Neural progenitor cell (in vitro differentiated cells): ENCODE measurements at regions not wholly inside any gene's neighbourhood (a gene's known extent, or its start where the extent isn't known, plus 50 kb on each side); places are given as distances from the start of the nearest gene placed in this dataset.

Experiments
- EZH2 ChIP-seq: fragments of 200-600 bp; sonication (generic); IDR thresholded peaks from 2 replicates; pipeline ENCODE4 v1.6.1; 2017; ENCODE audit warnings: antibody characterized with exemption, mild to moderate bottlenecking, moderate library complexity
- TF ChIP-seq, protein P1 (sequence below): fragments of 200-600 bp; sonication (generic); IDR thresholded peaks from 2 replicates; pipeline ENCODE4 v1.5.1; 2017; ENCODE audit warnings: antibody characterized with exemption, mild to moderate bottlenecking

DNA sequence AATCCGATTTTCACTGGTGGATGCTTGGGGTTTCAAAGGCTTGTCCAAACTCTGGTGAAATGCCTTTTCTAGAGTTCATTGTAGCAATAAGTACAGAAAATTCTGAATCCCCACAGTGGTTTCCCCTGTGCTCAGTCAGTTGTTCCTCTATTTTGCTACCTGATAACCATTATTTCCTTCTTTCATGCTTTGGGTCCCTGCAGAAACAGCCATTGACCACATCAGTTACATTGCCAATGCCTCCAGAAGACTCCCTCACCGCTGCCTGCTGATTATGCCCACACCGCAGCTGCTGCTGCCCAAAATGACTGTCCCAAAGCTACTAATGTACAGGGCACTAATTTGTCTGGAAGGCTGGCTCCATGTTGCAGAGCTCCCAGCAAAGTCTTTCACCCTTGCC is 517.3 kb downstream of the KLF12 start:
- TF ChIP-seq, protein P1, sequence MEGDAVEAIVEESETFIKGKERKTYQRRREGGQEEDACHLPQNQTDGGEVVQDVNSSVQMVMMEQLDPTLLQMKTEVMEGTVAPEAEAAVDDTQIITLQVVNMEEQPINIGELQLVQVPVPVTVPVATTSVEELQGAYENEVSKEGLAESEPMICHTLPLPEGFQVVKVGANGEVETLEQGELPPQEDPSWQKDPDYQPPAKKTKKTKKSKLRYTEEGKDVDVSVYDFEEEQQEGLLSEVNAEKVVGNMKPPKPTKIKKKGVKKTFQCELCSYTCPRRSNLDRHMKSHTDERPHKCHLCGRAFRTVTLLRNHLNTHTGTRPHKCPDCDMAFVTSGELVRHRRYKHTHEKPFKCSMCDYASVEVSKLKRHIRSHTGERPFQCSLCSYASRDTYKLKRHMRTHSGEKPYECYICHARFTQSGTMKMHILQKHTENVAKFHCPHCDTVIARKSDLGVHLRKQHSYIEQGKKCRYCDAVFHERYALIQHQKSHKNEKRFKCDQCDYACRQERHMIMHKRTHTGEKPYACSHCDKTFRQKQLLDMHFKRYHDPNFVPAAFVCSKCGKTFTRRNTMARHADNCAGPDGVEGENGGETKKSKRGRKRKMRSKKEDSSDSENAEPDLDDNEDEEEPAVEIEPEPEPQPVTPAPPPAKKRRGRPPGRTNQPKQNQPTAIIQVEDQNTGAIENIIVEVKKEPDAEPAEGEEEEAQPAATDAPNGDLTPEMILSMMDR: no peak
- TF ChIP-seq EZH2: no peak
